GM23338 (cell line): ENCODE measurements at regions not wholly inside any gene's neighbourhood (a gene's known extent, or its start where the extent isn't known, plus 50 kb on each side); places are given as distances from the start of the nearest gene placed in this dataset.

Experiments used
- ATAC-seq: fragments of 200-7000 bp; cut with Tn5 transposase; 3 replicates; pipeline ENCODE4 v1.9.1; 2020
- DNase-seq: peaks from one replicate; pipeline ENCODE4 v3.0.0-alpha.2; 2015; ENCODE audit warnings: low spot score
- H2AFZ ChIP-seq: fragments of 200-600 bp; sonication (generic); 2 replicates; pipeline ENCODE4 v1.8.0; 2016; ENCODE audit warnings: antibody characterized with exemption, mild to moderate bottlenecking, moderate library complexity
- H3F3A ChIP-seq: fragments of 200-600 bp; sonication (generic); replicated peaks from 2 replicates; pipeline ENCODE4 v1.8.0; 2017; ENCODE audit warnings: antibody characterized with exemption, mixed run types, low read depth
- H3K27ac ChIP-seq: fragments of 200-600 bp; sonication (generic); 2 replicates; pipeline ENCODE4 v1.6.1; 2016; ENCODE audit warnings: low read depth
- H3K27me3 ChIP-seq: fragments of 200-600 bp; sonication (generic); 2 replicates; pipeline ENCODE4 v1.8.0; 2016; ENCODE audit warnings: mild to moderate bottlenecking, mixed run types, moderate library complexity; ENCODE audit not compliant: insufficient read depth
- H3K36me3 ChIP-seq: fragments of 200-600 bp; sonication (generic); 2 replicates; pipeline ENCODE4 v1.8.0; 2016; ENCODE audit warnings: mild to moderate bottlenecking; ENCODE audit not compliant: insufficient read depth
- H3K4me1 ChIP-seq: fragments of 200-600 bp; sonication (generic); 2 replicates; pipeline ENCODE4 v1.8.0; 2016; ENCODE audit warnings: mild to moderate bottlenecking, moderate library complexity; ENCODE audit not compliant: insufficient read depth
- H3K4me2 ChIP-seq: fragments of 200-600 bp; sonication (generic); 2 replicates; pipeline ENCODE4 v1.7.1; 2017; ENCODE audit warnings: mixed run types
- H3K4me3 ChIP-seq: fragments of 200-600 bp; sonication (generic); 2 replicates; pipeline ENCODE4 v1.6.1; 2016; ENCODE audit warnings: mixed run types
- H3K79me2 ChIP-seq: fragments of 200-600 bp; sonication (generic); replicated peaks from 2 replicates; pipeline ENCODE4 v1.8.0; 2017; ENCODE audit warnings: mild to moderate bottlenecking; ENCODE audit not compliant: insufficient read depth
- H3K9me2 ChIP-seq: fragments of 200-600 bp; sonication (generic); 2 replicates; pipeline ENCODE4 v1.8.0; 2017; ENCODE audit not compliant: insufficient read depth
- H4K20me1 ChIP-seq: fragments of 200-600 bp; sonication (generic); replicated peaks from 2 replicates; pipeline ENCODE4 v1.8.0; 2017; ENCODE audit warnings: mild to moderate bottlenecking; ENCODE audit not compliant: insufficient read depth
- H3K27ac Mint-ChIP-seq: 2 replicates; pipeline ENCODE4 v1.8.0; 2020; ENCODE audit warnings: inconsistent platforms, mild to moderate bottlenecking, moderate library complexity, mixed read lengths
- H3K27me3 Mint-ChIP-seq: 3 replicates; pipeline ENCODE4 v1.8.0; 2022; ENCODE audit warnings: low read depth, mild to moderate bottlenecking, moderate library complexity, mixed read lengths, inconsistent platforms; ENCODE audit not compliant: insufficient read depth, poor library complexity
- H3K36me3 Mint-ChIP-seq: 3 replicates; pipeline ENCODE4 v1.8.0; 2021; ENCODE audit warnings: low read depth, mild to moderate bottlenecking, inconsistent platforms, moderate library complexity, mixed read lengths
- H3K4me1 Mint-ChIP-seq: 3 replicates; pipeline ENCODE4 v1.8.0; 2020; ENCODE audit warnings: mild to moderate bottlenecking, inconsistent platforms, mixed read lengths
- H3K4me3 Mint-ChIP-seq: 3 replicates; pipeline ENCODE4 v1.8.0; 2021; ENCODE audit warnings: moderate library complexity, mild to moderate bottlenecking, inconsistent platforms, mixed read lengths
- H3K9me3 Mint-ChIP-seq: 3 replicates; pipeline ENCODE4 v1.8.0; 2020; ENCODE audit warnings: moderate library complexity, mild to moderate bottlenecking, inconsistent platforms, mixed read lengths
- CREB1 ChIP-seq: fragments of 250-450 bp; sonication (Bioruptor Pico); IDR thresholded peaks from 2 replicates; pipeline ENCODE4 v1.5.0; 2020; ENCODE audit warnings: low read depth, mild to moderate bottlenecking, moderate library complexity
- ETS1 ChIP-seq: IDR thresholded peaks from 2 replicates; pipeline ENCODE4 v1.6.1; 2016; ENCODE audit warnings: antibody characterized with exemption
- EZH2 ChIP-seq: fragments of 200-600 bp; sonication (generic); IDR thresholded peaks from one replicate; pipeline ENCODE4 v1.8.0; 2017; ENCODE audit warnings: antibody characterized with exemption, mild to moderate bottlenecking, low read depth; ENCODE audit not compliant: unreplicated experiment
- EZH2phosphoT487 ChIP-seq: fragments of 200-600 bp; sonication (generic); IDR thresholded peaks from one replicate; pipeline ENCODE4 v1.8.1; 2018; ENCODE audit warnings: antibody characterized with exemption; ENCODE audit not compliant: unreplicated experiment
- JUNB ChIP-seq: IDR thresholded peaks from one replicate; pipeline ENCODE4 v1.6.1; 2016; ENCODE audit warnings: antibody characterized with exemption; ENCODE audit not compliant: unreplicated experiment
- NANOG ChIP-seq: IDR thresholded peaks from 2 replicates; pipeline ENCODE4 v1.6.1; 2016; ENCODE audit warnings: antibody characterized with exemption, borderline replicate concordance
- POLR2AphosphoS5 ChIP-seq: IDR thresholded peaks from 2 replicates; pipeline ENCODE4 v1.6.1; 2016; ENCODE audit warnings: antibody characterized with exemption, low read depth
- REST ChIP-seq: IDR thresholded peaks from one replicate; pipeline ENCODE4 v1.6.1; 2018; ENCODE audit warnings: antibody characterized with exemption; ENCODE audit not compliant: unreplicated experiment
- STAT1 ChIP-seq: IDR thresholded peaks from one replicate; pipeline ENCODE4 v1.6.1; 2016; ENCODE audit warnings: antibody characterized with exemption; ENCODE audit not compliant: unreplicated experiment
- ZNF114 ChIP-seq: fragments of 250-450 bp; sonication (Bioruptor Pico); IDR thresholded peaks from 2 replicates; pipeline ENCODE4 v1.5.0; 2020; ENCODE audit warnings: mild to moderate bottlenecking, moderate library complexity
- ZNF462 ChIP-seq: fragments of 250-450 bp; sonication (Bioruptor Pico); IDR thresholded peaks from 2 replicates; pipeline ENCODE4 v1.5.0; 2020; ENCODE audit warnings: mild to moderate bottlenecking, moderate library complexity
- TF ChIP-seq, protein P1 (sequence below), 2 experiments: fragments of 200-600 bp in 1 of 2; sonication (generic) in 1 of 2; conservative IDR thresholded peaks; 2 replicates each; pipeline versions ENCODE4 v1.5.1 to v1.6.1; 2016 to 2017; ENCODE audit warnings: antibody characterized with exemption in 2 of 2, low read depth in 2 of 2, mild to moderate bottlenecking in 2 of 2, moderate library complexity in 1 of 2

- DNase-seq (no peak), ATAC-seq (no peak)
- TF ChIP-seq NANOG (no peak), EZH2 (no peak), POLR2AphosphoS5 (no peak), JUNB (no peak), STAT1 (no peak), REST (no peak), CREB1 (CRISPR knock-in tag) (no peak), ZNF462 (CRISPR knock-in tag) (no peak), ETS1 (no peak), ZNF114 (CRISPR knock-in tag) (no peak), EZH2phosphoT487 (no peak)
- TF ChIP-seq, protein P1, sequence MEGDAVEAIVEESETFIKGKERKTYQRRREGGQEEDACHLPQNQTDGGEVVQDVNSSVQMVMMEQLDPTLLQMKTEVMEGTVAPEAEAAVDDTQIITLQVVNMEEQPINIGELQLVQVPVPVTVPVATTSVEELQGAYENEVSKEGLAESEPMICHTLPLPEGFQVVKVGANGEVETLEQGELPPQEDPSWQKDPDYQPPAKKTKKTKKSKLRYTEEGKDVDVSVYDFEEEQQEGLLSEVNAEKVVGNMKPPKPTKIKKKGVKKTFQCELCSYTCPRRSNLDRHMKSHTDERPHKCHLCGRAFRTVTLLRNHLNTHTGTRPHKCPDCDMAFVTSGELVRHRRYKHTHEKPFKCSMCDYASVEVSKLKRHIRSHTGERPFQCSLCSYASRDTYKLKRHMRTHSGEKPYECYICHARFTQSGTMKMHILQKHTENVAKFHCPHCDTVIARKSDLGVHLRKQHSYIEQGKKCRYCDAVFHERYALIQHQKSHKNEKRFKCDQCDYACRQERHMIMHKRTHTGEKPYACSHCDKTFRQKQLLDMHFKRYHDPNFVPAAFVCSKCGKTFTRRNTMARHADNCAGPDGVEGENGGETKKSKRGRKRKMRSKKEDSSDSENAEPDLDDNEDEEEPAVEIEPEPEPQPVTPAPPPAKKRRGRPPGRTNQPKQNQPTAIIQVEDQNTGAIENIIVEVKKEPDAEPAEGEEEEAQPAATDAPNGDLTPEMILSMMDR (conservative IDR thresholded peaks at IDR 0.05; ENCODE audit: low read depth in 2 of 2) = no peak
- no peak overlapping the region for H3K27ac ChIP-seq
- H3K27me3 ChIP-seq = no peaks in the 10 kb centered on the region
- Mint-ChIP-seq H3K27ac (no peak overlapping the region), H3K36me3 (peaks cover 7% of the 10 kb centered on the region; the same call in 2 of the 3 replicates), H3K27me3 (no peaks in the 10 kb centered on the region), H3K9me3 (peaks cover 8% of the 10 kb centered on the region), H3K4me1 (peaks cover 21% of the 10 kb centered on the region), H3K4me3 (no peak overlapping the region)
- H3K4me1 ChIP-seq = peaks cover 20% of the 10 kb centered on the region; the same call in 1 of the 2 replicates
- H3K36me3 ChIP-seq = no peaks in the 10 kb centered on the region
- H4K20me1 ChIP-seq = no peaks in the 10 kb centered on the region
- no peak overlapping the region for H3K4me3 ChIP-seq
- H3K79me2 ChIP-seq = no peaks in the 10 kb centered on the region
- H3K4me2 ChIP-seq = no peak overlapping the region
- no peaks in the 10 kb centered on the region for H3K9me2 ChIP-seq
- H2AFZ ChIP-seq = no peak overlapping the region
- no peaks in the 10 kb centered on the region for H3F3A ChIP-seq
These were observed 188.8 kb upstream of the LMNTD1 start for GRCh38 chr12:25741917-25742316.
